COR-L47 (cell line): ENCODE measurements at regions not wholly inside any gene's neighbourhood (a gene's known extent, or its start where the extent isn't known, plus 50 kb on each side); places are given as distances from the start of the nearest gene placed in this dataset.
"Not testable (repeated sequence)": the region's sequence is repeated elsewhere in the genome, so short reads cannot be mapped to it uniquely, and the experiment has no call there.

ENCODE experiments used
- DNase-seq: peaks from one replicate; lab custom pipeline; 2025; lab: John Stamatoyannopoulos, UW

DNA sequence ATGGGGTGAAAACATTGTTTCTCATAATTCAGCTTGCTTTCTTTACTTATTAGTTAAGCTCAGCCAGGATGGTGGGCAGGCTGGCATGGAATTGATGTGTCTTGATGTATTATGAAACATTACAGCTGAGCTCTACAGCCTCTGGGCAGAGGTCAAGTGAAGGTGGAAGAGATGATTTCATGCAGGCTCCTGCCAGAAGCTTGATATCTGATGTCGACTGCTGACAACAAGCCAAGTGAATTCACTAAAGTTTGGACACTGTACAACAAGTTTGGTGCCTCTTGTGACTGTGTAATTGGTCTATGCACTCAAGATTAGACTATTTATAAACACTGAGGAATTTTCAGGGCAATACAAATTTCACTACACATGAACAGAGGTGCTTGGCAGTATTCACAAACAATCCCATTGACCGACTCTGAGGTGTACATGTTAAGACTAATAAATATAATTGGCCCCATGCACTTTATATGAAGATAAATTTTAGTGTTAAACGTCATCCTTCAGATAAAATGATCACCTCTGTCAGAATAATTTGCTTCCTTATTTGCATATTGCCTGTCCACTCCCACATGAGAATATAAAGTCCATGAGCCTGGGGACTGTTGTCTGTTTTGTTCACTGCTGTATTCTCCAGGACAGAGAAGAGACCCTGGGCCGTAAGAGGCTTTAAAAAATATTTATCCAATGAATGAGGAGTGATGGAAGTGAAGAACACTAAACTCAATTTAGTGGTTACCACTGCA is 612.2 kb downstream of the IQCM start:
- DNase-seq = no peak

DNA sequence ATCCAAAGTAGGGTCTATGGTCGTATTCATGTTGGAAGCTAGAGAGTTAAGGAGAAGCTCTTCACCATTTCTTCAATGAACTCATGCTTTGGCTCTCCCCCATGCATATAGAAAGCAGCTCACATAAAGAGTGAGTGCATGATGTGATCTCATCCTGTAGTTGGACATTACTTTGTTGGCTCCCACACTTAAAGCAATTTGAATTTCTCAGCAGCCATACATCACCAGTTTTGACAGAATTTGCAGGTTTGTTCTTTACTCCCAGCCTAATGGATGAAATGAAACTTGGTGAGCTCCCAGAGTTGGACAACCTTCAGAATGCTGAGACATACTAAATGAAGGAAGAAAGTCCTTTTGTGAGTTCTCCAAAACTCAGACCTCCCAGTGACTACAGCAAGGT is 613.5 kb downstream of the IQCM start:
- no peak for DNase-seq

DNA sequence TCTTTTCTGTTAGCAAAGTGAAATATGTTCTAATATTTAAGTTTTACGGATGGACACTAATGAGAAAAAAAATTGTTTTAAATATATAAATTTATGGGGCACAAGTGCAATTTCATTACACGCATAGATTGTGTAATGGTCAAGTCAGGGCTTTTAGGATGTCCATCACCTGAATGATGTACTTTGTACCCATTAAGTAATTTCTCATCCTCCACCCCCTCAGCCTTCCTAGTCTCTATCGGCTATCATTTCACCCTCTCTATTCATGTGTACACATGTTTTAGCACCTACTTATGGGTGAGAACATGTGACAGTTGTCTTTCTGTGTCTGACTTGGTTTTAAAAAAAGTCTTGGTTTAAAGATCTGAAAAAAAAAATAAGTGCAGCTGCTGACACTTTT is 616.0 kb downstream of the IQCM start:
- no peak for DNase-seq

DNA sequence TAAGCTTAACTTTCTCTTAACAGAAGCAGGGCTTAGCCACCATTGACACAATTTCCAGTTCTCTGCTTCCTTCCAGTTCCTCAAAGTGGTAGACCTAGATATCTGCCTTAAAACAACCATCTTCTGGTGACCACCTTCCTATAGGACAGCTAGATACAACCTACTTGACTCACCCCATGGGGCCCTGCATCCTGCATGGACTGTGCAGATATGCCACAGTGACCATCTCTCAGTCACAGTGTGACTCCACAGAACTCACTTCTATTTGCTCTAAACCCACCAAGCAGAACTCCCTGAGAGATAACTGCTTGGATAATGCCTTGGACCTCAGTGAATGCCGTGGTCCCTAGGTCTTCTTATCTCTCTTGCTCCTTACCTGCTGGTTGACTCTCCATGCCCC is 621.6 kb downstream of the IQCM start:
- no peak for DNase-seq

DNA sequence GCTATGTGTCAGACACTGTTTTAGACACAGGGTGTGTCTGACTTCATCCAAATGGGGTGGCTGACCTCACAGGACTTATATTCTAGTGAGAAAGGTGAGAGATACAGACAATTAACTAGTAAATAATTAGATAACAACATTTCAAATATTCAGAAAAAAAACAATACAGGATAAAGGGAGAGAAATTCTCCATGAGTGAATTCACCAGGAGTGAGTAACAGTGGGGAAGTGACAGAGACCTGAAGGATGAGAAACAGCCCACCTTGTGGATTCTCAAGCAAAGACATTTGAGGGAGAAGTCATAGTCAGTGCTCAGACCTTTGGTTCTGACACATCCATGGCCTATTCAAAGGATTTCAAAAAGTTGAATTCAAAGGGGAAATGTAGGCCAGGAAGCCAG is 627.9 kb downstream of the IQCM start:
- no peak for DNase-seq

DNA sequence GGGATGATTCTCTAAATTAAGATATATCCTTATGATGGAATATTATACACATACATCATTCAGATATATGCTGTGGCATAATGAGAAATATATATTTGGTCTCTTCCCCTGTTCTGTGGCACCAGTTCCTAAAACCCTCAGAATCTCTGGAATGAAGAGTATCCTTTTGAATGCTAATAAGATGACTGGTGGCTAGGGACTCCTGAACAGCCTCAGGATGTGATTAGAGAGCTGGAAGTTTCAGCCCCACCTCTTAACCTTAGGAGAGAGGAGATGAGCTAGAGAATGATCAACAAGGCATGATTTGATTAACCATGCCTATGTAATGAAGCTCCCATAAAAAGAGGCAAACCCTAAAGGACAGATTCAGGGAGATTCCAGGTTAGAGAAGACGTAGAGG is 632.0 kb downstream of the IQCM start:
- no peak for DNase-seq

DNA sequence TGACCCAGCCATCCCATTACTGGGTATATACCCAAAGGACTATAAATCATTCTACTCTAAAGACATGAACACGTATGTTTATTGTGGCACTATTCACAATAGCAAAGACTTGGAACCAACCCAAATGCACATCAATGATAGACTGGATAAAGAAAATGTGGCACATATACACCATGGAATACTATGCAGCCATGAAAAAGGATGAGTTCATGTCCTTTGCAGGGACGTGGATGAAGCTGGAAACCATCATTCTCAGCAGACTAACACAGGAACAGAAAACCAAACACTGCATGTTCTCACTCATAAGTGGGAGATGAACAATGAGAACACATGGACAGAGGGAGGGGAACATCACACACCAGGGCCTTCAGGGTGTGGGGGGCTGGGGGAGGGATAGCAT is 634.2 kb downstream of the IQCM start:
- DNase-seq = not testable (repeated sequence)

DNA sequence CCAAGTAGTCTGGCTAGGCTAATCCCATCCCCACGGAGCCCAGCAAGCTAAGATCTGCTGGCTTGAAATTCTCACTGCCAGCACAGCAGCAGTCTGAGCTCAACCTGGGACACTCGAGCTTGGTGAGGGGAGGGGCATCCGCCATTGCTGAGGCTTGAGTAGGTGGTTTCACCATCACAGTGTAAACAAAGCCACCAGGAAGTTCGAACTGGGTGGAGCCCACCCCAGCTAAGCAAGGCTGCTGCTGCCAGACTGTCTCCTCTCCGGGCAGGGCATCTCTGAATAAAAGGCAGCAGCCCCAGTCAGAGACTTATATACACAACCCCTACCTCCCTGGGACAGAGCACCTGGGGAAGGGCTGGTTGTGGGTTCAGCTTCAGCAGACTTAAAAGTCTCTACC is 639.6 kb downstream of the IQCM start:
- DNase-seq = no peak

DNA sequence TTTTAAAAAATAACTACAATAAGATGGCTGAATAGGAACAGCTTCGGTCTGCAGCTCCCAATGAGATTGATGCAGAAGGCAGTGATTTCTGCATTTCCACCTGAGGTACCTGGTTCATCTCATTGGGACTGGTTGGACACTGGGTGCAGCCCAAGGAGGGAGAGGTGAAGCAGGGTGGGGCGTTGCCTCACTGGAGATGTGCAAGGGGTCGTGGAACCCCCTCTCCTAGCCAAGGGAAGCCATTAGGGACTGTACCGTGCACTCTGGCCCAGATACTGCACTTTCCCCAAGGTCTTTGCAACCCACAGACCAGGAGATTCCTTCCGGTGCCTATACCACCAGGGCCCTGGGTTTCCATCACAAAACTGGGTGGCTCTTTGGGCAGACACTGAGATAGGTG is 640.1 kb downstream of the IQCM start:
- DNase-seq = no peak

DNA sequence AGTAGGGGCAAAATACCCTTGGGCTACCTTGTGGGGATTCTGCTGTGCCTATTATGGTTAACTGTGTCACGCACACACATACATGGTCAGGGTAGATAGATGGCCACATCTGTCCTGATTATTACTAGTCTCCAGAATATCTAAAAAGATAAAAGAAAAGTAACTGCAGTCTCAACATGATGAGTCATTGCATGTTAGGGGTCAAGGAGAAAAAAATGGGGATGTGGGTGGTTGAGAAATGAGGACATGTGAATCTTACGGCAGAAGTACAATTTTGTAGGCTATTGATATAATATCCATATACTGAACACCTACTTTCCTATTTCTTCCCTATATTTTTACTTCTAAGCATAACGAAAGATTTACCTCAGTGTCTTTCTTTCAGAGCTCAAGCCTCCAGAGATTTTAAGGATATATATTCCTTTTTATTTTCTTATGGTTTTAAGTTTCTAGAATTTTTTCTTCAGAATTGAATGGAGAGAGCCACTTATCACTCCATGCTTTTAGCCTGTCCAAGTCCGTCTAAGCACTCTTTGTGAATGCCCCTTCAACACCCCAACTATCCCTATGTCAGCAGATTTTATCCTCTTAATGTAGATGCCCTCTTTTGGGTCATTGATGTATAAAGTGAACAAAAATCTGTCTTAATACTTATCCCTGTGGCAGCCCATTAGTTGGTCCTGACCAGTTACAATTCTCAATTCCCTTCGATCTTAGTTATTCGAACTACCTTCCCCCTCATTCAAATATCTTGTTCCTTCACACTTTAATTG is 642.2 kb downstream of the IQCM start:
- no peak for DNase-seq

DNA sequence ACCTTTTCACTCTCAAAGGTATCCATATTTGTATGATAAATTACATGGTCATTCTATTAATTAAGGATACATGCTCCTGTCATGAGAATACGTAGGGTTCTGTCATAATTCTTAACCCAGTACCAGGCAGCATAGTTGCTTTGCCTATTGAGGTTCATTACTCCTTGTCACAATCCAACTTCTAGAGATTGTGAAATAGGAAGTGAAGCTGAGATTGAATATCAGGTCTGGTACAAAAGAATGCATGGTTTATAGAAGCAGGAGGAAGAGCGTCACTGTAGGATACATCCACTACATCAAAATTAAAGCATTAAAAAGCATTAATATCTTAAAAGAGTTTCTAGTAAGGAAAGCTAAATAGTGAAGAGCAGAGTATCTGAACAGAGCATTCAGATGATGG is 647.0 kb downstream of the IQCM start:
- DNase-seq = no peak

DNA sequence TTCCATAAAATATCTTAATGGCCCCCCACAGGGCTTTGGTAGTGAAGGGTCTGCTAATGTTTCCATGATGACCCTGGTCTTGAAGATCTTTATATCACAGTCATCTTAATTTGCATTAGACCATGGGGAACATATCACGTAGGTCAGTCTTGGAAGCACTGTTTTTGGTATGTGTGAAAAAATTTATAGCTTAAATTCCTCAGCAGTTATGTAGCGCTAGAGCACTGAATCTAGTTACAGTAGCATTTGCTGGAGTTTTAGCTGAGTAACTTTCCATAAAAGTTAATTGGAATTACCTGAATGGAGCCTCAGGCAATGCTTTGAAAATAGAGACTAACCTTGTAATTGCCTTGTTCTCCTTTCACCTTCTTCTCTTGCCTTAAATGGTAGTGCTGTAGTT is 648.8 kb downstream of the IQCM start:
- DNase-seq = no peak

DNA sequence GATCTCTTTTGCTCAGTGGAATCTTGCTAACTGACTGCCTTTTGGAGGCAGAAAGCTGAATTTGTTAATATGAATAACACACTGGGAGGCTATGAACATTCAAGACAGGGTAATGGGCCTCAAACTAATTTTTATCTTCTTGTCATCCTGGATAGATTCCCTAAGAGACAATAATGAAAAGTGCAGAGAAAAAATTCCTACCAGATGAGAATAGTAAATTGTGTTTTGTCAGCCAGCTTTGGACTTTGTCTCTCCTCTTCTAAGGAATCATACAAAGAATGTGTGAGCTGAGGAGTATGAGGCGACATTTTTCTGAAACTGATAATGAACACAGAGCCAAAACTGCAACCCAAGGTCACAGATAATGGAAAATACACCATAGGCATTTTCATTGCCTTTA is 649.3 kb downstream of the IQCM start:
- DNase-seq = no peak

DNA sequence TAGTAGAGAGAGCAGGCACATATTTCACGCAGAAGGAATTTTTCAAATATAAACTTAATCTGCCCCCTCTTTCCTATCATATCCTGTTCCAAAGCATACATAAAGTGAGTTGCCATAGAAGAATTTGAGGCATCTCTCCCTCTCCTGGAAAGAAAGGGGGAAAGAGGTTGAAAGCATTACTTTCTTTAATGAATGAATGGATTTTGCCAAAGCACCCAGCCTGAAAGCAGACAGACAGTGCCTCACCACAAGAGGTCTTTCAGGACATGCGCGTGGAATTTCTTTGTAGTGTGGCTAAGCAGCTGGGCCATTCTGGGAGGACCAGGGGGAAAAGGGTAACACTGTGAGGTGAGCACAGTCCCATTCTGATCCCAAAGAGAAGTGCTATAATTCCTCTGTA is 651.4 kb downstream of the IQCM start:
- DNase-seq = no peak

DNA sequence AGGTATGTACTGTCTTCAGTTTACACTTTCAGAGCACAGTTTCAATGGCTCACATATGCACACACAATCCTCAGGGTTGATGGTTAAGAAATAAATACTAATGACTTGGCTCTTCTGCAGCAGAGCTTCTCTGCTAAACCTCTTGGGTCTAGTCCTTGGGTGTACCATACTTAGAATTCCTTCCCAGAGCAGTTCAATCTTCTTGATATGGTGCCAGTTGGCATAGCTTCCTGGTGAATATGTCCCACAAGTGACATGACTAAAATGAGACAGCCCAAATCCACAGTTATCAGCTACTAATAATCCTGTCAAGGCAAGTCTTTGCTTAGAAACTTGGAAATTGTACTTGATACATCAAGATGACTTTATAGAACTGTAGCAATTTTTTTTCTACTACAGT is 654.4 kb downstream of the IQCM start:
- no peak for DNase-seq

DNA sequence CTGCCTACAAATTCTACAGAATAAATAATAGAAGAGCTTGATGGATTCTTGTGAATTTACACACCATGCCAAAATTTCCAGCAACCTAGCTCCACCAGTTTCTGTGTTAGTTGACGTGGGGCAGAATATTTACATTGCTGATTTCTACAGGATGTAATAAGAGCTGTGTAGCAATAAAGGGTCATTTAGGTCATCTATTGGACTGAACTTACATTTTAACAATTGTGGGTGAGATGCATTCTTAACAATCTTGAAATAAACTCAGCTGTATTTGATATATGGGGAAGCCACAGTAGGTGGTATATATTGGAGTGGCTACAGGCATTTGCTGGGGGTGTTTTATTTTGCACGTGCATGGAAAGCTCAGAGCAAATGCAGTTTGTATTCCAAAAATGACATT is 655.3 kb downstream of the IQCM start:
- no peak for DNase-seq

DNA sequence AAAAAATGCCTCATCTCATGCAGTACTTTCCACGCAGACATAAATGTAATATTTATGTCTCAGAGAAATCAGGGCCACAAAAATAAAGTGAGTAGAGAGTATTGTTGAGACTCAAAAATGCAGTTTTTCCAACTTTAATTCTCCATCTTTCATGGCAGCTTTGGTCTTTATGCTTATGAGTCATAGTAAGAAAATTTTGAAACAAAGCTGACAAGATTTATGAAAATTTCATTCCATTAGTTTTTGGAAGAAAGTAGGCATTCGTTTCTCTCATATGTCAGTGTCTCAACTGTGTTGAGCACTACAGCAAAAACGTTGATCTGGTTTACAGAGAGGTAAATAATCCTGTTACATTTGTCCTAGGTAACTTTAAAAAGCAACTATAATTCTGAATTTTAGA is 656.8 kb downstream of the IQCM start:
- no peak for DNase-seq

DNA sequence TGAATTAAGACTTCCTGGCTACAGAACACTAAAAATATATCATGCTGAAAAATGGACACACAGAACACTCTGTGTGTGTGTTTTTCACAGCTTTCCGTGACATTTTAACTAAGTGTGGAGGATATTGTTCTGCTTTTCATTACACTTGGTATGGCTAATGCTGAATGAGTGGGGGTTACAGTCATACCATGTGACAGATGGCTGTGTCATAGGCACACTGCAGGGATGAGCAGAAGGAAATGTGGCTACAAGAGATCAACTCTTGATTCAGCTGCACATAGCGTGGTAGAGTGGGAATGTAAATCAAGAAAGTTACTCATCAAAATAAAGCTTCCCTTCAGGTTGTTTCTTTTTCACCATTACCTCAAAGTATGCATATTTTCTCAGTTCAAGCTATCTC is 669.8 kb downstream of the IQCM start:
- DNase-seq = no peak

DNA sequence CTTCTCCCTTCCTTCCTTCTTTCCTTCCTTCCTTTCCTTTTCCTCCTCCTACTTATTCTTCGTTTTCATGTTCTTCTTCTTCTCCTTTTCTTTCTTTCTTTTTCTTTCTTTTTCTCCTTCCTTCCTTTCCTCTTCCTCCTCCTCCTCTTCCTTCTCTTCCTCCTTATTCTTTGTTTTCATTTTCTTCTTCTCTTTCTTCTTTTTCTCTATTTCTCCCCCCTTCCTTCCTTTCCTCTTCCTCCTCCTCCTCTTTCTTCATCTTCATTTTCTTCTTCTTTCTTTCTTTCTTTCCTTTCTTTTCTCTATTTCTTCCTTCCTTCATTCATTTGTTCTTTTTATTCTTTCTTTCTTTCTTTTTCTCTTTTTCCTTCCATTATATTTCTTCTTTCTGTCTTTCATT is 671.6 kb downstream of the IQCM start:
- DNase-seq = no peak

DNA sequence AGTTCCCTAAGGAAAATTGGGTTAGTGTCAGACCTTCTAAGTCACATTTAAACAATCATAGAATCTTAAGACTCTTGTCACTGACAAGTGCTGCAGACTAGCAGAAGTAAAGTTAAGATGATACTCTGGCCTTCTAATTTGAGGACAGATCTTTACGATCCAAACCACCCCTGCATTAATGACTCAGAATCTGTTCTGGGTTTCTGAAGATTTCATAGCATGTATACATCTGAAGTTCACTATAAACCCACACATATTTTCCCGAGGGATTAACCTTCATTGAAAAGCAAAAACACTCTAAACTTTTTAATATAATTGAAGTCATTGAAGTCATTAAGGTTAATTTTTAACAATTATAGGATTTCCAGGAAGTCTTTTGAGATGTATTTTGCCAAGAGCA is 674.3 kb downstream of the IQCM start:
- DNase-seq = no peak

DNA sequence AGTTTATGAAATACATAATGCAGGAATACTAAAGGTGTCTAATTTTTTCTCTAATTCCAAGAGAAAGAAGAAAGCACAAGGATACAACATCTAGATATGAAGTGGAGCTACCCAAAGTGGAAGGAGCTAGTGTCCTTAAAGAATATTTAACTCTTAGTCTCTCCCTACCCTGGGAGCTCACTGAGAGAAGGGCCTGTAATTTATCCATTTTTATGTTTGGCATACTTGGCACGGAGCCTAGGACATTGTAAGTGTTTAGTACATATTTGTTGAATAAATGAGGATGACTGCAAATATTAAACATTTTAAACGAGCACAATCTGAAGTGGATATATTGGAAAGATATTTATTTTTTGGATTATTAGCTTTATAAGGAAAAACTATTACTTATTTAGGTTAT is 674.8 kb downstream of the IQCM start:
- peak; percentile 16 for DNase-seq

DNA sequence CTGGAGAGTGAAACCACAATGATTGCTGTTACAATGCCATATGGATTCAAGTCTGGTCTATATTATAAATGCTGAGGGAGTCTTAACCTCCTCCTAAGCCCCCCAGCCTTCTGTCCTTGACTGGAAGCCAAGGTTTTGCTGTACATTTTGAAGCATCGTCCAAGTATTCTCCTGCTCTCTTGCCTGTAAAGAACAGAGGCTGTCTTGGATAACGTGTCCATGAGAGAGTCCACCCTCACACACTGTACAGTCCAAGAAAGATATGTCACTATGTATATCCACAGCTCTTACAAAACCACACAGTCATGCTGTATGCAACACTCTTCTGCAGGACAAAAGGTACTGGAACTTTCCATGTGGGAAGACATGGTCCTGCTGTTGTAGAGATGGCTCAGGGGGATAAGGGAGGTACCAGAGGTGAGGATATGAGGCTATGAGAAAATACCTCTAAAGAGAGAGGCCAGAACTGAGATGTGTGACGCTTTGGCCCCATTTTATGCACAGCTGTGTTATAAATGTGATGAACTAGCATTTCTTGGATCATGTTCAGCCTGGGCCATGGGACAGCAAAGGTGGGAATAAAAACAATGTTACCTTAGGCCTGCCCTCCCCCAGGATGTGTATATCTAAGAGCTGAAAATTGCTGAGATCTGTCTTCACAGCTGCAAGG is 678.6 kb downstream of the IQCM start:
- no peak for DNase-seq

DNA sequence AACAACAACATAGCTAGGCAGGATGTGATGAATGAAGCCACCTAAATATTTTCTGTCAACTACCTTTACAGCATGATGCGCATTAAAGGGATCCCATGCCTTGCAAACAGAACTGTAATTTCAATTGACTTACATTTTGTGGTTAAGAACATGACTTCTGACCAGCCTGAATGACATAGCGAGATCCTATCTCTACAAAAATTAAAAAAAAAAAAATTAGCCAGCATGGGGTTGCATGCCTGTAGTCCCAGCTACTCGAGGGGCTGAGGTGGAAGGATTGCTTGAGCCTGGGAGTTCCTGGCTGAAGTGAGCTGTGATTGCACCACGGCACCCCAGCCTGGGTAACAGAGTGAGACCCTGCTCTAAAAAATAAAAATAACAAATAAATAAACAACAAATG is 680.6 kb downstream of the IQCM start:
- no peak for DNase-seq
